Right lobe of liver (tissue), 4 donors: ENCODE measurements at regions not wholly inside any gene's neighbourhood (a gene's known extent, or its start where the extent isn't known, plus 50 kb on each side); places are given as distances from the start of the nearest gene placed in this dataset.

ENCODE experiments used
- POLR2A ChIP-seq: fragments of 450-650 bp; IDR thresholded peaks from one replicate; pipeline ENCODE4 v1.6.1; 2017; ENCODE audit warnings: antibody characterized with exemption, mild to moderate bottlenecking
- TF ChIP-seq, protein P1 (sequence below), 4 donors: fragments of 200-600 bp in 3 of 4; fragments of 450-650 bp in 1 of 4; IDR thresholded peaks; one replicate each; pipeline versions ENCODE4 v1.5.1 to v1.8.0; 2016 to 2022; ENCODE audit warnings: antibody characterized with exemption in 4 of 4, mild to moderate bottlenecking in 2 of 4
- donor health status: DM: no; HTN: no; CAD: no.
- donor health status: DM: no; HTN: no; CAD: no.
- donor health status: DM: no; HTN: yes; CAD: no.

DNA sequence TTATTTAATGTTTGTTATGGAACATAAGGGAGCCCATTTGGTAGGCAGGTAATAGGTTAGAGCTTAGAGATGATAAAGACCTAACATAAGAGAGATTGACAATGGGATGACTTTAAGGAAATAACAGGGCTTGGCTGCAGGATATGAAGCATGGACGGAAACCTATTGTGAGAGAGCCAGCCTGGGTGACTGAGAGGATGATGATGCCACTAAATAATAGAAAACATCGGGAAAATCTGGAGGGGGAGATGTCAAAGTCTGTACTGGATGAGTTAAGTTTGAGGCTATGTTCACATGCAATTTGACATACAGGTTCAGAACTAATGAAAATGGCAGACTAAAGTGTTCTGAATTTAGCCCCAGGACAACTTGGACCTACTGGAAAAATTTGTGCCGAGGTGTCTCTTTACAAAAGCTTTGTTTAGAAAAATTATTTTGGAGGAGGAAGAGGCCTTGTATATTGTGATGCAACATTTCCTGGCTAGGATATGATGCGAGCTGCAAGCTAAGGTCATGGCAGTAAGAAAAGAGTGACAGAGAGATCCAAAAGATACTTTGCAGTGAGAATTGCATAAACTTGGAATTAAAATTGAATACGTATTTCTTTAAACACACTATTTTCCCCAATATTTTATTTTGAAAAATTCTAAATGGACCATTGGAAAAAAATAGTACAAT lies 339.3 kb upstream of the PLET1 start:
- TF ChIP-seq, protein P1, sequence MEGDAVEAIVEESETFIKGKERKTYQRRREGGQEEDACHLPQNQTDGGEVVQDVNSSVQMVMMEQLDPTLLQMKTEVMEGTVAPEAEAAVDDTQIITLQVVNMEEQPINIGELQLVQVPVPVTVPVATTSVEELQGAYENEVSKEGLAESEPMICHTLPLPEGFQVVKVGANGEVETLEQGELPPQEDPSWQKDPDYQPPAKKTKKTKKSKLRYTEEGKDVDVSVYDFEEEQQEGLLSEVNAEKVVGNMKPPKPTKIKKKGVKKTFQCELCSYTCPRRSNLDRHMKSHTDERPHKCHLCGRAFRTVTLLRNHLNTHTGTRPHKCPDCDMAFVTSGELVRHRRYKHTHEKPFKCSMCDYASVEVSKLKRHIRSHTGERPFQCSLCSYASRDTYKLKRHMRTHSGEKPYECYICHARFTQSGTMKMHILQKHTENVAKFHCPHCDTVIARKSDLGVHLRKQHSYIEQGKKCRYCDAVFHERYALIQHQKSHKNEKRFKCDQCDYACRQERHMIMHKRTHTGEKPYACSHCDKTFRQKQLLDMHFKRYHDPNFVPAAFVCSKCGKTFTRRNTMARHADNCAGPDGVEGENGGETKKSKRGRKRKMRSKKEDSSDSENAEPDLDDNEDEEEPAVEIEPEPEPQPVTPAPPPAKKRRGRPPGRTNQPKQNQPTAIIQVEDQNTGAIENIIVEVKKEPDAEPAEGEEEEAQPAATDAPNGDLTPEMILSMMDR (IDR thresholded peaks at IDR 0.05): no peak
- no peak for TF ChIP-seq POLR2A
